ENCODE measurements at regions not wholly inside any gene's neighbourhood (a gene's known extent, or its start where the extent isn't known, plus 50 kb on each side); places are given as distances from the start of the nearest gene placed in this dataset.

GRCh38 chr9:26773056-26773455 is 119.5 kb downstream of the CAAP1 start:
- CTCF ChIA-PET: no interaction called here
- Histone ChIP-seq H3K36me3 (ENCODE audit: insufficient read depth, low read length) (no peaks in the 10 kb centered on the region), H3K9me3 (ENCODE audit: control insufficient read depth in 1 of 2, insufficient read depth in 1 of 2, low read length in 2 of 2) (no peaks in the 10 kb centered on the region), H3K4me1 (ENCODE audit: insufficient read depth, low read length) (no peaks in the 10 kb centered on the region), H3K4me3 (ENCODE audit: low read length) (no peak overlapping the region), H3K27ac (ENCODE audit: low read depth in 1 of 2, low read length in 2 of 2) (no peak overlapping the region), H3K27me3 (ENCODE audit: control insufficient read depth in 1 of 2, insufficient read depth in 2 of 2, low read length in 2 of 2) (peaks cover 0 to 2% of the 10 kb centered on the region in 2 experiments)
- H3K9me3 Mint-ChIP-seq: no peaks in the 10 kb centered on the region
- intact Hi-C loops (cut with DNase I, micrococcal nuclease): no loop called here
- no peaks in the 10 kb centered on the region for H3K36me3 Mint-ChIP-seq (ENCODE audit: low read depth)
- ATAC-seq (ENCODE audit: poor library complexity) (no peak), DNase-seq (no peak)
- POLR2A ChIA-PET: no interaction called here
- peaks cover 5% of the 10 kb centered on the region for H3K27me3 Mint-ChIP-seq
- no peaks in the 10 kb centered on the region for H3K4me1 Mint-ChIP-seq (ENCODE audit: low read depth)
- no peak overlapping the region for H3K27ac Mint-ChIP-seq
- H3K4me3 Mint-ChIP-seq: no peak overlapping the region
- TF ChIP-seq CTCF (IDR thresholded peaks at IDR 0.05): no peak

GRCh38 chr9:26770821-26771220 is 121.8 kb downstream of the CAAP1 start:
- Histone ChIP-seq H3K36me3 (ENCODE audit: insufficient read depth, low read length) (no peaks in the 10 kb centered on the region), H3K4me1 (ENCODE audit: insufficient read depth, low read length) (no peaks in the 10 kb centered on the region), H3K27ac (ENCODE audit: low read depth in 1 of 2, low read length in 2 of 2) (no peak overlapping the region), H3K4me3 (ENCODE audit: low read length) (no peak overlapping the region), H3K9me3 (ENCODE audit: control insufficient read depth in 1 of 2, insufficient read depth in 1 of 2, low read length in 2 of 2) (no peaks in the 10 kb centered on the region), H3K27me3 (ENCODE audit: control insufficient read depth in 1 of 2, insufficient read depth in 2 of 2, low read length in 2 of 2) (no peaks in the 10 kb centered on the region)
- H3K4me3 Mint-ChIP-seq: no peak overlapping the region
- H3K36me3 Mint-ChIP-seq (ENCODE audit: low read depth): no peaks in the 10 kb centered on the region
- intact Hi-C loops (cut with DNase I, micrococcal nuclease): no loop called here
- ATAC-seq (ENCODE audit: poor library complexity) (no peak), DNase-seq (no peak)
- no peak for TF ChIP-seq CTCF (IDR thresholded peaks at IDR 0.05)
- H3K27ac Mint-ChIP-seq: no peak overlapping the region
- H3K4me1 Mint-ChIP-seq (ENCODE audit: low read depth): no peaks in the 10 kb centered on the region
- H3K9me3 Mint-ChIP-seq: no peaks in the 10 kb centered on the region
- CTCF ChIA-PET: no interaction called here
- POLR2A ChIA-PET: no interaction called here
- H3K27me3 Mint-ChIP-seq: peaks cover 5% of the 10 kb centered on the region

GRCh38 chr9:26768145-26768544 is 124.5 kb downstream of the CAAP1 start:
- H3K36me3 ChIP-seq (ENCODE audit: insufficient read depth, low read length): no peaks in the 10 kb centered on the region
- peaks cover 11% of the 10 kb centered on the region for H3K27me3 Mint-ChIP-seq
- ChIA-PET POLR2A (no interaction called here), CTCF (no interaction called here)
- H3K9me3 ChIP-seq (ENCODE audit: control insufficient read depth in 1 of 2, insufficient read depth in 1 of 2, low read length in 2 of 2): no peaks in the 10 kb centered on the region
- H3K4me3 Mint-ChIP-seq: no peak overlapping the region
- H3K4me1 Mint-ChIP-seq (ENCODE audit: low read depth): no peaks in the 10 kb centered on the region
- DNase-seq: no peak
- no peaks in the 10 kb centered on the region for H3K27me3 ChIP-seq (ENCODE audit: control insufficient read depth in 1 of 2, insufficient read depth in 2 of 2, low read length in 2 of 2)
- no peak for TF ChIP-seq CTCF (IDR thresholded peaks at IDR 0.05)
- no peak overlapping the region for H3K27ac Mint-ChIP-seq
- no peaks in the 10 kb centered on the region for H3K4me1 ChIP-seq (ENCODE audit: insufficient read depth, low read length)
- no peak for ATAC-seq (ENCODE audit: poor library complexity)
- H3K27ac ChIP-seq (ENCODE audit: low read depth in 1 of 2, low read length in 2 of 2): no peak overlapping the region
- intact Hi-C loops (cut with DNase I, micrococcal nuclease): no loop called here
- no peaks in the 10 kb centered on the region for H3K36me3 Mint-ChIP-seq (ENCODE audit: low read depth)
- no peaks in the 10 kb centered on the region for H3K9me3 Mint-ChIP-seq
- H3K4me3 ChIP-seq (ENCODE audit: low read length): no peak overlapping the region

All from CD4-positive, alpha-beta T cell (primary cell).